Omental fat pad (tissue), 3 donors: ENCODE measurements at regions not wholly inside any gene's neighbourhood (a gene's known extent, or its start where the extent isn't known, plus 50 kb on each side); places are given as distances from the start of the nearest gene placed in this dataset.
A peak's percentile ranks its signal among the peaks of the same experiment; 100 is the strongest.

Experiments used
- ATAC-seq: fragments of 150-250 bp; one replicate; pipeline ENCODE4 v1.9.1; 2016; ENCODE audit warnings: mild to moderate bottlenecking, moderate library complexity; ENCODE audit not compliant: low FRiP score
- DNase-seq: peaks from one replicate; pipeline ENCODE4 v3.0.0-alpha.2; 2019; ENCODE audit warnings: low spot score
- CTCF ChIP-seq, 3 donors: fragments of 450-650 bp; IDR thresholded peaks; one replicate each; pipeline ENCODE4 v1.5.1; 2016 to 2017; ENCODE audit warnings: antibody characterized with exemption in 3 of 3, mild to moderate bottlenecking in 3 of 3, moderate library complexity in 2 of 3

- ATAC-seq (peak; percentile 64), DNase-seq (peak; percentile 25)
- no peak for TF ChIP-seq CTCF (IDR thresholded peaks at IDR 0.05)
Observed at GRCh38 chr18:45521777-45522176, 93.5 kb upstream of the SLC14A2 start.

GRCh38 chr18:45522371-45522770 lies 92.9 kb upstream of the SLC14A2 start:
- DNase-seq: no peak
- no peak for TF ChIP-seq CTCF (IDR thresholded peaks at IDR 0.05)
- ATAC-seq: no peak

GRCh38 chr18:45525301-45525700 lies 90.0 kb upstream of the SLC14A2 start:
- TF ChIP-seq CTCF (IDR thresholded peaks at IDR 0.05): no peak
- ATAC-seq: no peak

GRCh38 chr18:45526114-45526841 lies 89.0 kb upstream of the SLC14A2 start:
- ATAC-seq (peak; percentile 69), DNase-seq (no peak)
- no peak for TF ChIP-seq CTCF (IDR thresholded peaks at IDR 0.05)

More at GRCh38 chr18:45525301-45525700, 90.0 kb upstream of the SLC14A2 start:
- DNase-seq: no peak

GRCh38 chr18:45527891-45528290 lies 87.4 kb upstream of the SLC14A2 start:
- no peak for DNase-seq
- no peak for TF ChIP-seq CTCF (IDR thresholded peaks at IDR 0.05)
- no peak for ATAC-seq

- no peak for DNase-seq
- TF ChIP-seq CTCF (IDR thresholded peaks at IDR 0.05): no peak
- ATAC-seq: no peak
Observed at GRCh38 chr18:45528712-45529336, 86.5 kb upstream of the SLC14A2 start.

- no peak for TF ChIP-seq CTCF (IDR thresholded peaks at IDR 0.05)
Observed at GRCh38 chr18:45538444-45538843, 76.8 kb upstream of the SLC14A2 start.

More at GRCh38 chr18:45538444-45538843, 76.8 kb upstream of the SLC14A2 start:
- no peak for ATAC-seq
- no peak for DNase-seq
